Amygdala (tissue), 56 donors: ENCODE measurements at regions not wholly inside any gene's neighbourhood (a gene's known extent, or its start where the extent isn't known, plus 50 kb on each side); places are given as distances from the start of the nearest gene placed in this dataset.
A peak's percentile ranks its signal among the peaks of the same experiment; 100 is the strongest.

ENCODE experiments used
- DNase-seq, 56 donors: peaks; one replicate each; lab custom pipeline; 2025; lab: John Stamatoyannopoulos, UW

GRCh38 chr3:166405896-166406295 lies 568.7 kb upstream of the BCHE start:
- DNase-seq = no peak

GRCh38 chr3:166405465-166405864 lies 568.2 kb upstream of the BCHE start:
- no peak for DNase-seq

- DNase-seq = no peak
Measured at GRCh38 chr3:166390303-166390702, 553.1 kb upstream of the BCHE start.

GRCh38 chr3:166388321-166388720 lies 551.1 kb upstream of the BCHE start:
- DNase-seq = no peak

GRCh38 chr3:166372571-166373106 lies 535.4 kb upstream of the BCHE start:
- DNase-seq = no peak

GRCh38 chr3:166367947-166368533 lies 530.8 kb upstream of the BCHE start:
- no peak for DNase-seq

GRCh38 chr3:166362698-166363097 lies 525.5 kb upstream of the BCHE start:
- no peak for DNase-seq

GRCh38 chr3:166360720-166361119 lies 523.5 kb upstream of the BCHE start:
- DNase-seq = no peak

- DNase-seq = no peak
Measured at GRCh38 chr3:166351461-166351860, 514.2 kb upstream of the BCHE start.

- DNase-seq = no peak
Measured at GRCh38 chr3:166340604-166341266, 503.5 kb upstream of the BCHE start.

GRCh38 chr3:166324401-166324800 lies 487.2 kb upstream of the BCHE start:
- DNase-seq = no peak

GRCh38 chr3:166322391-166322790 lies 485.2 kb upstream of the BCHE start:
- DNase-seq = no peak

GRCh38 chr3:166307756-166308350 lies 470.6 kb upstream of the BCHE start:
- DNase-seq = no peak

GRCh38 chr3:166304584-166304983 lies 467.4 kb upstream of the BCHE start:
- DNase-seq = no peak

- DNase-seq = no peak
Measured at GRCh38 chr3:166303681-166304080, 466.5 kb upstream of the BCHE start.

- DNase-seq = no peak
Measured at GRCh38 chr3:166302331-166302730, 465.1 kb upstream of the BCHE start.

- no peak for DNase-seq
Measured at GRCh38 chr3:166296179-166296783, 459.1 kb upstream of the BCHE start.

GRCh38 chr3:166291186-166291955 lies 454.1 kb upstream of the BCHE start:
- DNase-seq = no peak

- no peak for DNase-seq
Measured at GRCh38 chr3:166285001-166285400, 447.8 kb upstream of the BCHE start.

GRCh38 chr3:166283840-166284239 lies 446.6 kb upstream of the BCHE start:
- peak in 18 of 56 donors; percentile 0 to 39 (median 6) for DNase-seq

GRCh38 chr3:166282931-166283330 lies 445.7 kb upstream of the BCHE start:
- no peak for DNase-seq
